LoVo (cell line): ENCODE measurements at regions not wholly inside any gene's neighbourhood (a gene's known extent, or its start where the extent isn't known, plus 50 kb on each side); places are given as distances from the start of the nearest gene placed in this dataset.
"Not testable (repeated sequence)": the region's sequence is repeated elsewhere in the genome, so short reads cannot be mapped to it uniquely, and the experiment has no call there.

Experiments used
- DNase-seq: peaks from one replicate; pipeline ENCODE4 v3.0.0-alpha.2; 2016; ENCODE audit warnings: low spot score

- DNase-seq, result no peak
Measured at GRCh38 chr6:16903470-16903869, 142.2 kb upstream of the ATXN1 start.

- no peak for DNase-seq
Measured at GRCh38 chr6:16902502-16902901, 141.2 kb upstream of the ATXN1 start.

GRCh38 chr6:16901782-16902181 lies 140.5 kb upstream of the ATXN1 start:
- DNase-seq, result peak; percentile 5

- no peak for DNase-seq
Measured at GRCh38 chr6:16901306-16901705, 140.0 kb upstream of the ATXN1 start.

GRCh38 chr6:16898640-16899396 lies 137.6 kb upstream of the ATXN1 start:
- no peak for DNase-seq

GRCh38 chr6:16897669-16898068 lies 136.4 kb upstream of the ATXN1 start:
- DNase-seq, result no peak

GRCh38 chr6:16894301-16894700 lies 133.0 kb upstream of the ATXN1 start:
- DNase-seq, result no peak

- not testable (repeated sequence) for DNase-seq
Measured at GRCh38 chr6:16891110-16891509, 129.8 kb upstream of the ATXN1 start.

- DNase-seq, result no peak
Measured at GRCh38 chr6:16885411-16886160, 124.3 kb upstream of the ATXN1 start.

- no peak for DNase-seq
Measured at GRCh38 chr6:16884526-16884925, 123.3 kb upstream of the ATXN1 start.

- DNase-seq, result no peak
Measured at GRCh38 chr6:16883414-16883813, 122.2 kb upstream of the ATXN1 start.

- no peak for DNase-seq
Measured at GRCh38 chr6:16882230-16882629, 121.0 kb upstream of the ATXN1 start.

- not testable (repeated sequence) for DNase-seq
Measured at GRCh38 chr6:16876852-16877251, 115.6 kb upstream of the ATXN1 start.

GRCh38 chr6:16876201-16876600 lies 114.9 kb upstream of the ATXN1 start:
- DNase-seq, result no peak

- no peak for DNase-seq
Measured at GRCh38 chr6:16873698-16874097, 112.4 kb upstream of the ATXN1 start.

- DNase-seq, result no peak
Measured at GRCh38 chr6:16872543-16873235, 111.4 kb upstream of the ATXN1 start.

GRCh38 chr6:16871047-16871446 lies 109.8 kb upstream of the ATXN1 start:
- no peak for DNase-seq

- no peak for DNase-seq
Measured at GRCh38 chr6:16868968-16869367, 107.7 kb upstream of the ATXN1 start.

GRCh38 chr6:16857969-16858592 lies 96.8 kb upstream of the ATXN1 start:
- no peak for DNase-seq

- DNase-seq, result no peak
Measured at GRCh38 chr6:16855460-16855859, 94.2 kb upstream of the ATXN1 start.

GRCh38 chr6:16854986-16855385 lies 93.7 kb upstream of the ATXN1 start:
- no peak for DNase-seq

- no peak for DNase-seq
Measured at GRCh38 chr6:16852671-16853070, 91.4 kb upstream of the ATXN1 start.

GRCh38 chr6:16851758-16852157 lies 90.5 kb upstream of the ATXN1 start:
- no peak for DNase-seq
